GM06990 (cell line): ENCODE measurements at regions not wholly inside any gene's neighbourhood (a gene's known extent, or its start where the extent isn't known, plus 50 kb on each side); places are given as distances from the start of the nearest gene placed in this dataset.
"Not testable (repeated sequence)": the region's sequence is repeated elsewhere in the genome, so short reads cannot be mapped to it uniquely, and the experiment has no call there.

Experiments used
- DNase-seq: peaks from one replicate; pipeline ENCODE4 v3.0.0-alpha.2; 2011; ENCODE audit not compliant: insufficient read length; ENCODE audit errors: extremely low read depth
- H3K27me3 ChIP-seq: replicated peaks from 2 replicates; pipeline ENCODE4 v1.6.0; 2011; ENCODE audit warnings: low read length; ENCODE audit not compliant: control insufficient read depth, insufficient read depth
- H3K36me3 ChIP-seq: 2 replicates; pipeline ENCODE4 v1.5.1; 2011; ENCODE audit warnings: low read length; ENCODE audit not compliant: control insufficient read depth, insufficient read depth
- H3K4me3 ChIP-seq: replicated peaks from 2 replicates; pipeline ENCODE4 v1.5.1; 2011; ENCODE audit warnings: low read depth, mild to moderate bottlenecking, control low read depth, low read length
- TF ChIP-seq, protein P1 (sequence below): IDR thresholded peaks from 2 replicates; pipeline ENCODE4 v1.5.1; 2011; ENCODE audit warnings: low read length, control low read depth, mild to moderate bottlenecking, inconsistent platforms; ENCODE audit not compliant: insufficient read depth, poor library complexity, severe bottlenecking

DNA sequence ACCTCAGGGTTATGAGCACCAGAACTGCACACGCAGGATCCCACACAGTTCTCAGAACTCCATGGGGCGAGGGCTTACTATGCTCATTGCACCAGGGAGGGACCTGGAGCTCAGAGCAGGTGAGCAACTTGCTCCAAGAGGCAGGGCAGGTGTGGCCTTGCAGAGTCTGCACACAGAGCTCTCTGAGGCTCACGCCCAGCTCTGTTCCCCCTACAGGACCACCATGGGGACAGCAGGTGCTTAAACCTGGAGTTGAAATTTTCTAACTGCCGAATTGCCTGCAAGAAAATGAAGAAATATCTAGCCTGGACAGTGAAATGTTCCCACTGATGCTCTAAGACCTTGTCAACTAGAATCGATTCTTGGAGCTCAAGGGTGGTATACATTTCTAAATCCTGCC, 49.9 kb upstream of the MSMB start:
- H3K36me3 ChIP-seq, H3K27me3 ChIP-seq, H3K4me3 ChIP-seq, DNase-seq: not testable (repeated sequence)

DNA sequence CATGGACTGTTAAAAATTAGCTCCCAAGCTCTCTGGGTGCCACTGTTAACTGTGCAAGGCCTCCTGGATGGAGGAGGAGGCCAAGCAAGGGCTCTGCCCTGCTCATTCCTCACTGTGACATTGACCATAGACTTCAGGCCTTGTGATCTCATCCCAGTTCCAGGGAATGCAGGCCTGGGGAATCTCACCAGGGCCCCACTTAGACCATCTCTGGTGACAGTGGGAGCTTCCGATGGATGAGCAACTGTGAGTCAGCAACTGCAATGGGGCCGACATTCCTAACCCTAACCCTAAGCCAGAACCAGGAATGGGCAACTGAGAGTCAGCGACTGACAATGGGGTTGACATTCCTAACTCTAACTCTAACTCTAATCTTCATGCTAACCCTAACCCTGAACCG, 50.4 kb upstream of the MSMB start:
- Histone ChIP-seq H3K4me3 (no peak overlapping the region), H3K27me3 (no peaks in the 10 kb centered on the region; the same call in 1 of the 2 replicates), H3K36me3 (no peaks in the 10 kb centered on the region)
- TF ChIP-seq, protein P1, sequence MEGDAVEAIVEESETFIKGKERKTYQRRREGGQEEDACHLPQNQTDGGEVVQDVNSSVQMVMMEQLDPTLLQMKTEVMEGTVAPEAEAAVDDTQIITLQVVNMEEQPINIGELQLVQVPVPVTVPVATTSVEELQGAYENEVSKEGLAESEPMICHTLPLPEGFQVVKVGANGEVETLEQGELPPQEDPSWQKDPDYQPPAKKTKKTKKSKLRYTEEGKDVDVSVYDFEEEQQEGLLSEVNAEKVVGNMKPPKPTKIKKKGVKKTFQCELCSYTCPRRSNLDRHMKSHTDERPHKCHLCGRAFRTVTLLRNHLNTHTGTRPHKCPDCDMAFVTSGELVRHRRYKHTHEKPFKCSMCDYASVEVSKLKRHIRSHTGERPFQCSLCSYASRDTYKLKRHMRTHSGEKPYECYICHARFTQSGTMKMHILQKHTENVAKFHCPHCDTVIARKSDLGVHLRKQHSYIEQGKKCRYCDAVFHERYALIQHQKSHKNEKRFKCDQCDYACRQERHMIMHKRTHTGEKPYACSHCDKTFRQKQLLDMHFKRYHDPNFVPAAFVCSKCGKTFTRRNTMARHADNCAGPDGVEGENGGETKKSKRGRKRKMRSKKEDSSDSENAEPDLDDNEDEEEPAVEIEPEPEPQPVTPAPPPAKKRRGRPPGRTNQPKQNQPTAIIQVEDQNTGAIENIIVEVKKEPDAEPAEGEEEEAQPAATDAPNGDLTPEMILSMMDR: no peak
- DNase-seq: no peak

DNA sequence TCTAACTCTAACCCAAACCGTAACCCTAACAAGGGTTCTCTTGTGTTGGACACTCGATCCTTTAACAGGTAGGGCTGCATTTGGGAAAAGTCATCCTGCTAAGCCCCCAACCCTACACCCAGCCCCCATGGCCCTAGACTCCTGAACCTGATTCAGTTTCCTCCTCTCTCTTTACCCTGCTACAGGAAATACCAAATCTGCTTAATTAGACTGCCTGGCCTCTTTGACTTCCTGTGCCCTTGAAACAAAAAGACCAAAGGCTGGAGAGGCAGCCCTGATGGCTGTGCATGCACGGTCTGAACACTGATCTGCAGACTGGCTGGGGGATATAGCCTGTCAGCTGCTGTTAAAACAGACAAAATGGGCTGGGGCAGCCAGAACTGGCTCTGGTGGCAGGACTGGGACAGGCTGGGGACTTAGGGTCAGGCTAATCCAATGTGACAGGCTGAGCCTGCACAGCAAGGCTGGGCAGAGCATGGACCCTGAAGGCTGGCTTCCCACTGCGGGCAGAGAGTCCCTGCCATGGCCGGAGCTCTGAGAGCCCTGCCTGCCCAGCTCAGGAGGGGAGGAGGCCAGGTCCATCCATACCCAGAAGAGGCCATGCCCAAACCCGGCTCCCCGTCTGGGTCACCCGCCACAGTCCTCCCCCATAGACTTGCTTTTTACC, 51.0 kb upstream of the MSMB start:
- Histone ChIP-seq H3K36me3 (no peaks in the 10 kb centered on the region), H3K4me3 (no peak overlapping the region), H3K27me3 (no peaks in the 10 kb centered on the region; the same call in 1 of the 2 replicates)
- TF ChIP-seq, protein P1: no peak
- DNase-seq: no peak

DNA sequence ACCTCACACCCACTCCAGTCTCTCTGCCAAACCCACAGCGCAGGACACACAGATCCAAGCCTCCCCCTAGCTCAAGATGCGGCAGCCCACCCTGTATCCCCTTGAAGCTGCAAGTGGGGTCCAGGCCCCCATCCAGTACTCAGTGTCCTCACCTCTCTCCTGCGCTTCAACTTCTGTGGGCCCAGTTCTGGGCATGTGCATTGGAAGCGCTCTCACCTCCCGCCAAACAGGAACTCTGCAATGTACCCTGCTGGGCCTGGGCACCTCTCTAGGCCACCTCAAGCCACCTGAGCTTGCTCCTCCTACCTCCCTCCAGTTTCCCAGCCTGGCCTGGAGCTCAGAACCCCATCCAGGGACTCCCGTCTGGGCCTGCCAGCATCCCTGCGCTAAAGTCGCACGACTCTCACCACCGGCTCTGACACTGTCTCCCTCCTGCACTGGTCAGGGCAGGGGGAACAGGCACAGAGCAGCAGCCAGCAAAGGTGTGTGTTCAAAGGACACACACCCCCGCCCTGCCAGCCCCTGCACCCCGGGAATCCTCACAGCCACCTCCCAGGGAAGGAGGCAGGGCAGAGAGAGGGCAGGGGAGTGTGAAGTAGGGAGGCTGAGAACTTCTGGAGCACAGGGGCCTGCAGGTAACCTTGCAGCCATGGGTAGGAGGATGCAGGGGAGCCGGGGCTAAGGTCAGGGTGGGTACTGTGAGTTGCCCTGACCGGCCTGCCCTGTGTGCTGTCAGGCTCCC, 51.7 kb upstream of the MSMB start:
- no peak for DNase-seq
- no peaks in the 10 kb centered on the region for H3K36me3 ChIP-seq
- no peaks in the 10 kb centered on the region; the same call in 1 of the 2 replicates for H3K27me3 ChIP-seq
- TF ChIP-seq, protein P1: no peak
- H3K4me3 ChIP-seq: no peak overlapping the region

DNA sequence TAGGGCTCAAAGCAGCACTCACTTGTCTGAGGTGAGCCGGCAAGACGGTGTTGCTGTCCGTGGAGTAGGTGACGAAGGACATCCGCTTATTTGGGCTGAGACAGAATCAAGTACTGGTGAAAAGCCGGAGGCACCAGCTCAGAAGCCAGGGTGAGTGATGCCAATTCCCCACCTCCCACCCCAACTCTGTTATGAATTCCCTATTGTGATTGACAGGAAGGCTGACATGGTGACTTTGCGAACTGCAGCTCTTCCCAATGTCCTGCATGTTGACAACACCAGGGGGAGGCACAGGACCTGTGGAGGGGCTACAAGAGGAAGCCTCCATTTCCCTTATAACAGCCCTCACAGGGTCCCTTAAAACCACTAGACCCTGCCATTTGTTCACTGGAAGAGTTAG, 52.3 kb upstream of the MSMB start:
- Histone ChIP-seq H3K27me3 (no peaks in the 10 kb centered on the region; the same call in 1 of the 2 replicates), H3K4me3 (no peak overlapping the region), H3K36me3 (no peaks in the 10 kb centered on the region)
- TF ChIP-seq, protein P1: no peak
- DNase-seq: no peak

DNA sequence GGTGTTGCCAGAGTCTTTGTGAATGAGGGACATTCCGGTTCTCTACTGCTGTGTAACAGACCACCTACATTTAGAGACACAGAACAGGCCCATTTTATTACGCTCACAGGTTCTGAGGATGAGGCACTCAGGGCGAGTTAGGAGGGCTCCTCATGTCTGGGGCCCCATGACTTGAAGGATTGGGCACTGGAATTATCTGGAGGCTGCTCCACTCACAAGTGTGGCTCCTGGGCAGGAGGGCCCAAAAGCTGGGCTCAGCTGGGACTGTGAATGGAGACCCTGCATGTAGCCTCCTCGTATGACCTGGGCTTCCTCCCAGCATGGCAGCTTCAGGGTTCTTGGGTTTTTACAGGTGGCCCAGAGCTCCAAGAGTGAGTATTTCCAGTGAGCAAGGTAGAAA, 52.9 kb upstream of the MSMB start:
- not testable (repeated sequence) for H3K36me3 ChIP-seq, H3K27me3 ChIP-seq, DNase-seq, H3K4me3 ChIP-seq
